ENCODE measurements at regions not wholly inside any gene's neighbourhood (a gene's known extent, or its start where the extent isn't known, plus 50 kb on each side); places are given as distances from the start of the nearest gene placed in this dataset.

- TF ChIP-seq NFIC (IDR thresholded peaks at IDR 0.05; ENCODE audit: borderline replicate concordance) = no peak
- no peak for TF ChIP-seq MAX (IDR thresholded peaks at IDR 0.05; ENCODE audit: low read depth)
- no peak for TF ChIP-seq SMC3 (IDR thresholded peaks at IDR 0.05; ENCODE audit: low read depth, low read length)
- no peak for TF ChIP-seq CTCF (IDR thresholded peaks at IDR 0.05)
- no peak for TF ChIP-seq POLR2AphosphoS5 (IDR thresholded peaks at IDR 0.05; ENCODE audit: low read depth, low read length)
- no peak for TF ChIP-seq TCF12 (IDR thresholded peaks at IDR 0.05)
- TF ChIP-seq JUND (IDR thresholded peaks at IDR 0.05) = no peak
- TF ChIP-seq FOSL2 (IDR thresholded peaks at IDR 0.05; ENCODE audit: borderline replicate concordance, low read depth) = no peak
- no peak for TF ChIP-seq CHD2 (IDR thresholded peaks at IDR 0.05; ENCODE audit: low read length, partially characterized antibody)
- TF ChIP-seq SIN3A (IDR thresholded peaks at IDR 0.05; ENCODE audit: borderline replicate concordance, low read depth, low read length) = no peak
- no peak for TF ChIP-seq USF1 (IDR thresholded peaks at IDR 0.05; ENCODE audit: borderline replicate concordance, low read depth)
- no peak for TF ChIP-seq YY1 (IDR thresholded peaks at IDR 0.05; ENCODE audit: low read depth)
- TF ChIP-seq REST (IDR thresholded peaks at IDR 0.05; ENCODE audit: low read depth, low read length) = no peak
These were observed 692.7 kb downstream of the MCTP2 start for GRCh38 chr15:94924057-94924456.
